Left lung (tissue), 4 donors: ENCODE measurements at regions not wholly inside any gene's neighbourhood (a gene's known extent, or its start where the extent isn't known, plus 50 kb on each side); places are given as distances from the start of the nearest gene placed in this dataset.

ENCODE experiments used
- ATAC-seq: fragments of 200-7000 bp; cut with Tn5 transposase; one replicate; pipeline ENCODE4 v1.9.1; 2020; ENCODE audit warnings: moderate library complexity
- DNase-seq, 4 donors: peaks; one replicate each; pipeline ENCODE4 v3.0.0-alpha.2; 2013 to 2020
- H3K27ac ChIP-seq, 2 donors: fragments of 200-600 bp; sonication (generic) in 1 of 2; one replicate each; pipeline versions ENCODE4 v1.5.0 to v1.8.0; 2020 to 2021
- H3K27me3 ChIP-seq, 2 donors: fragments of 200-600 bp; sonication (generic) in 1 of 2; one replicate each; pipeline versions ENCODE4 v1.5.0 to v1.8.0; 2020 to 2021
- H3K36me3 ChIP-seq, 2 donors: fragments of 200-600 bp; sonication (generic) in 1 of 2; one replicate each; pipeline versions ENCODE4 v1.5.0 to v1.8.0; 2020 to 2021
- H3K4me1 ChIP-seq, 2 donors: fragments of 200-600 bp; one replicate each; pipeline ENCODE4 v1.8.0; 2021
- H3K4me3 ChIP-seq, 2 donors: fragments of 200-600 bp; sonication (generic) in 1 of 2; one replicate each; pipeline versions ENCODE4 v1.5.0 to v1.8.0; 2020 to 2021; ENCODE audit warnings: mild to moderate bottlenecking in 1 of 2
- H3K9me3 ChIP-seq, 2 donors: fragments of 200-600 bp; sonication (generic) in 1 of 2; one replicate each; pipeline versions ENCODE4 v1.5.0 to v1.8.0; 2020 to 2021
- CTCF ChIP-seq, 2 donors: fragments of 200-600 bp; sonication (generic) in 1 of 2; IDR thresholded peaks; one replicate each; pipeline versions ENCODE4 v1.5.0 to v1.8.0; 2021; ENCODE audit warnings: antibody characterized with exemption in 2 of 2
- intact Hi-C, 2 donors: fragments of 100-400 bp; cut with DNase I; formaldehyde crosslinking; loops; one replicate each; pipeline versions ENCODE4 v1.11.2 to v1.14.2; 2022
- donor health status: DM: no; HTN: yes; CAD: no.
- donor health status: DM: no; HTN: no; CAD: no.

GRCh38 chr5:3209918-3210317 lies 385.7 kb upstream of the IRX1 start:
- DNase-seq (no peak), ATAC-seq (no peak)
- Histone ChIP-seq H3K4me3 (no peak overlapping the region), H3K27ac (no peak overlapping the region), H3K27me3 (no peaks in the 10 kb centered on the region), H3K4me1 (no peaks in the 10 kb centered on the region), H3K36me3 (no peaks in the 10 kb centered on the region), H3K9me3 (peaks cover 0 to 5% of the 10 kb centered on the region in 2 donors)
- no peak for TF ChIP-seq CTCF (IDR thresholded peaks at IDR 0.05)
- intact Hi-C loops: no loop called here

- Histone ChIP-seq H3K36me3 (no peaks in the 10 kb centered on the region), H3K4me3 (no peak overlapping the region), H3K9me3 (peaks cover 0 to 15% of the 10 kb centered on the region in 2 donors), H3K27ac (no peak overlapping the region), H3K27me3 (peaks cover 8 to 28% of the 10 kb centered on the region in 2 donors), H3K4me1 (no peaks in the 10 kb centered on the region)
- intact Hi-C loops: no loop called here
- ATAC-seq (no peak), DNase-seq (peak in 1 of 4 donors; percentile 59)
- TF ChIP-seq CTCF (IDR thresholded peaks at IDR 0.05): no peak
These were observed 393.1 kb upstream of the IRX1 start for GRCh38 chr5:3202570-3202969.

- ATAC-seq: no peak
- TF ChIP-seq CTCF (IDR thresholded peaks at IDR 0.05): no peak
- intact Hi-C loops: no loop called here
These were observed 393.7 kb upstream of the IRX1 start for GRCh38 chr5:3201941-3202340.

GRCh38 chr5:3201121-3201520 lies 394.5 kb upstream of the IRX1 start:
- no peak overlapping the region for H3K27ac ChIP-seq
- DNase-seq (peak in 1 of 4 donors; percentile 56), ATAC-seq (no peak)
- H3K4me3 ChIP-seq: no peak overlapping the region
- H3K27me3 ChIP-seq: peaks cover 8 to 42% of the 10 kb centered on the region in 2 donors
- TF ChIP-seq CTCF (IDR thresholded peaks at IDR 0.05): no peak
- intact Hi-C loops: no loop called here
- H3K36me3 ChIP-seq: no peaks in the 10 kb centered on the region
- no peaks in the 10 kb centered on the region for H3K4me1 ChIP-seq
- peaks cover 0 to 15% of the 10 kb centered on the region in 2 donors for H3K9me3 ChIP-seq

More at GRCh38 chr5:3201941-3202340, 393.7 kb upstream of the IRX1 start:
- DNase-seq: peak in 1 of 4 donors; percentile 71
- Histone ChIP-seq H3K4me3 (no peak overlapping the region), H3K27ac (no peak overlapping the region), H3K36me3 (no peaks in the 10 kb centered on the region), H3K9me3 (peaks cover 0 to 15% of the 10 kb centered on the region in 2 donors), H3K27me3 (peaks cover 8 to 34% of the 10 kb centered on the region in 2 donors), H3K4me1 (no peaks in the 10 kb centered on the region)

- Histone ChIP-seq H3K4me1 (no peaks in the 10 kb centered on the region), H3K27ac (no peak overlapping the region), H3K27me3 (peaks cover 8 to 49% of the 10 kb centered on the region in 2 donors), H3K9me3 (peaks cover 0 to 12% of the 10 kb centered on the region in 2 donors), H3K36me3 (no peaks in the 10 kb centered on the region), H3K4me3 (no peak overlapping the region)
- ATAC-seq (no peak), DNase-seq (peak in 1 of 4 donors; percentile 15)
- no peak for TF ChIP-seq CTCF (IDR thresholded peaks at IDR 0.05)
- intact Hi-C loops: no loop called here
These were observed 395.5 kb upstream of the IRX1 start for GRCh38 chr5:3199962-3200755.
